OCI-LY7 (cell line): ENCODE measurements at regions not wholly inside any gene's neighbourhood (a gene's known extent, or its start where the extent isn't known, plus 50 kb on each side); places are given as distances from the start of the nearest gene placed in this dataset.

ENCODE experiments used
- BruUV-seq: library from RNA; stranded (reverse); fragments of 400-500 nt; replicated peaks from 2 replicates; lab custom pipeline; 2021; lab: Mats Ljungman, UMichigan
- CTCF ChIA-PET: fragments of 300-600 bp; sonication (Branson Sonifier 250); formaldehyde crosslinking; loops from one replicate; lab custom pipeline; 2022; ENCODE audit warnings: antibody characterized with exemption; ENCODE audit not compliant: unreplicated experiment; lab: Charles Lee
- POLR2A ChIA-PET: fragments of 300-600 bp; sonication (Branson Sonifier 250); formaldehyde crosslinking; loops from one replicate; lab custom pipeline; 2022; ENCODE audit warnings: antibody characterized with exemption; lab: Charles Lee
- DNase-seq: peaks from one replicate; pipeline ENCODE4 v3.0.0-alpha.2; 2015; ENCODE audit warnings: low spot score
- H2AFZ ChIP-seq: fragments of 200-600 bp; sonication (generic), shearing (Covaris generic); 2 replicates; pipeline ENCODE4 v1.6.1; 2014; ENCODE audit warnings: mild to moderate bottlenecking, antibody characterized with exemption, low read length, moderate library complexity
- H3K27ac ChIP-seq: fragments of 200-600 bp; sonication (generic); 2 replicates; pipeline ENCODE4 v1.5.1; 2014; ENCODE audit warnings: mixed run types, low read depth, mild to moderate bottlenecking, moderate library complexity, low read length, inconsistent platforms; ENCODE audit not compliant: poor library complexity, severe bottlenecking
- H3K36me3 ChIP-seq: fragments of 200-600 bp; sonication (generic); 2 replicates; pipeline ENCODE4 v1.6.1; 2014; ENCODE audit warnings: mild to moderate bottlenecking, antibody characterized with exemption, low read length, moderate library complexity, mixed read lengths; ENCODE audit not compliant: insufficient read depth
- H3K4me1 ChIP-seq: fragments of 200-600 bp; sonication (generic); 2 replicates; pipeline ENCODE4 v1.5.1; 2014; ENCODE audit warnings: mild to moderate bottlenecking, low read length; ENCODE audit not compliant: insufficient read depth, poor library complexity, severe bottlenecking
- H3K4me2 ChIP-seq: fragments of 200-600 bp; sonication (generic); 2 replicates; pipeline ENCODE4 v1.6.1; 2014; ENCODE audit warnings: mild to moderate bottlenecking, low read length
- H3K4me3 ChIP-seq: fragments of 200-600 bp; sonication (generic); 2 replicates; pipeline ENCODE4 v1.5.1; 2014; ENCODE audit warnings: mild to moderate bottlenecking, low read depth, low read length; ENCODE audit not compliant: poor library complexity, severe bottlenecking
- H3K79me2 ChIP-seq: fragments of 200-600 bp; sonication (generic); 2 replicates; pipeline ENCODE4 v1.6.1; 2016; ENCODE audit warnings: low read depth, mild to moderate bottlenecking, low read length, moderate library complexity, mixed read lengths; ENCODE audit not compliant: insufficient read depth
- H3K9me2 ChIP-seq: fragments of 200-600 bp; sonication (generic); 2 replicates; pipeline ENCODE4 v1.6.1; 2016; ENCODE audit warnings: mild to moderate bottlenecking, low read length, mixed read lengths; ENCODE audit not compliant: insufficient read depth
- H3K9me3 ChIP-seq: fragments of 200-600 bp; sonication (generic); 2 replicates; pipeline ENCODE4 v1.6.1; 2014; ENCODE audit warnings: mild to moderate bottlenecking, mixed run types, low read length, mixed read lengths
- H4K20me1 ChIP-seq: fragments of 200-600 bp; sonication (generic); 2 replicates; pipeline ENCODE4 v1.6.1; 2014; ENCODE audit warnings: mild to moderate bottlenecking, antibody characterized with exemption, low read length, moderate library complexity, mixed read lengths; ENCODE audit not compliant: insufficient read depth
- EZH2phosphoT487 ChIP-seq: fragments of 200-600 bp; sonication (generic); IDR thresholded peaks from 2 replicates; pipeline ENCODE4 v1.6.1; 2018; ENCODE audit warnings: low read depth, borderline replicate concordance, mild to moderate bottlenecking, mixed run types, antibody characterized with exemption, low read length, moderate library complexity, mixed read lengths
- intact Hi-C: fragments of 100-400 bp; cut with micrococcal nuclease; formaldehyde crosslinking; loops from one replicate; pipeline ENCODE4 v1.10.0; 2022; ENCODE audit not compliant: unreplicated experiment
- TF ChIP-seq, protein P1 (sequence below): fragments of 200-600 bp; sonication (generic); conservative IDR thresholded peaks from 2 replicates; pipeline ENCODE4 v1.5.1; 2014; ENCODE audit warnings: mild to moderate bottlenecking, antibody characterized with exemption, low read length, moderate library complexity, mixed read lengths

DNA sequence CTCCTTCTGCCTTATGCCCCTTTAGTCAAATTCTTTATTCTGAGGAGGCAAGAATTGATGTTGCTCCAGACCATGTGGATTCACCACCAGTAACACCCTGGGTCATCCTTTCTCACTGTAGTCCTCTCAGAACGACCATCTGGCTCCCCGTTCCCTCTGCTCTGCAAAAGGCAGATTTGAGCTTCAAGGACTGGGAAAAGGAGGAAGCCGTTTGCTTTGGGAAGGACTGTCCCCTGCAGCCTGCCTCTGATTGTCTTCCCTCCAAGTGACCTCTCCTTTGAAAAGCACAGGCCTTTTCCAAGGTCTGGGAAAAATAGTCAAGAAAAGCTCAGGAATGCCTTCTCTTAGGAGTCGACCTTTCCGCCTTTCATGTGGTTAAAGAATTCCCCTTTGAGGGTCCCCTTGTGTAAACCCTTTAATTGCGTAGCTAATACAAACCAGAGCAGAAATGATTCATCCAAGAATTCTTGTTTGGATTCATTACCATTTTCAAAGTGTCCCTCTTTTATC, 130.1 kb upstream of the COPS8 start:
- DNase-seq = no peak
- H2AFZ ChIP-seq = no peak overlapping the region
- no peaks in the 10 kb centered on the region for H3K79me2 ChIP-seq
- BruUV-seq = no TSS peak
- no peak for TF ChIP-seq EZH2phosphoT487
- TF ChIP-seq, protein P1, sequence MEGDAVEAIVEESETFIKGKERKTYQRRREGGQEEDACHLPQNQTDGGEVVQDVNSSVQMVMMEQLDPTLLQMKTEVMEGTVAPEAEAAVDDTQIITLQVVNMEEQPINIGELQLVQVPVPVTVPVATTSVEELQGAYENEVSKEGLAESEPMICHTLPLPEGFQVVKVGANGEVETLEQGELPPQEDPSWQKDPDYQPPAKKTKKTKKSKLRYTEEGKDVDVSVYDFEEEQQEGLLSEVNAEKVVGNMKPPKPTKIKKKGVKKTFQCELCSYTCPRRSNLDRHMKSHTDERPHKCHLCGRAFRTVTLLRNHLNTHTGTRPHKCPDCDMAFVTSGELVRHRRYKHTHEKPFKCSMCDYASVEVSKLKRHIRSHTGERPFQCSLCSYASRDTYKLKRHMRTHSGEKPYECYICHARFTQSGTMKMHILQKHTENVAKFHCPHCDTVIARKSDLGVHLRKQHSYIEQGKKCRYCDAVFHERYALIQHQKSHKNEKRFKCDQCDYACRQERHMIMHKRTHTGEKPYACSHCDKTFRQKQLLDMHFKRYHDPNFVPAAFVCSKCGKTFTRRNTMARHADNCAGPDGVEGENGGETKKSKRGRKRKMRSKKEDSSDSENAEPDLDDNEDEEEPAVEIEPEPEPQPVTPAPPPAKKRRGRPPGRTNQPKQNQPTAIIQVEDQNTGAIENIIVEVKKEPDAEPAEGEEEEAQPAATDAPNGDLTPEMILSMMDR = no peak
- no peak overlapping the region for H3K4me2 ChIP-seq
- intact Hi-C loops = no loop called here
- H4K20me1 ChIP-seq = no peaks in the 10 kb centered on the region
- H3K27ac ChIP-seq = no peak overlapping the region
- H3K4me1 ChIP-seq = no peaks in the 10 kb centered on the region
- 0 out of 2 replicates have a peak, but pooled peaks cover 4% of the 10 kb centered on the region for H3K9me3 ChIP-seq
- H3K9me2 ChIP-seq = no peaks in the 10 kb centered on the region
- H3K4me3 ChIP-seq = no peak overlapping the region
- ChIA-PET CTCF (no interaction called here), POLR2A (interaction anchor here (1.0 kb wide), 1 partner anchor 30 kb away, joined by 3 read pairs; no protein-coding TSS in a partner anchor)
- no peaks in the 10 kb centered on the region for H3K36me3 ChIP-seq

DNA sequence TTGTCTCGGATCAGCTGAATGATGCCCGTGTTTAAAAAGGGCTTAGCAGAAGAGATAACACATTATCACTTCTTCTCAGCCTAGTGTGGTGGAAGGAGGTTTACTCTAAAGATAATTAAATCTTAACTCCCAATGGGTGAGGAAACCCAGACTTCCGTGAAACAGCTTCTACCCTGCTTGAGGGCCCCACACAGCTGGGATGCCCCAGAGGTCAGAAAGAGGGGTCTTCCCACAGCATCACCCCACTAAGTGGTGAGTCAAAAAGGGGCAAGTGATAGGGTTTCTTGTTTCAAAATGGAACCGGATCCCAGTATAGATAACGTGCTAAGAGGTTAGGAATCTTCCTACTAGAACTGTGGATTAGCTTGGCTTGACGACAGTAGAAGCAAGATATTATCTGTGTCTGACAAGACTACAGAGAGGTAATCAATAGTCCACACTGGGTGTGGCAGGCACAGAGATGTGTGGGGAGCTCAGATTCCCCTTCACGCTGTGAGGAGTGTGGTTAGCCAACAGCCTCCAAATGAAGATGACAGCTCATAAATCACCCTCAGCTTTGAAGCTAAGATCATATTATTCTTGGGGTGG, 129.6 kb upstream of the COPS8 start:
- CTCF ChIA-PET = no interaction called here

More for the DNA sequence above, 129.6 kb upstream of the COPS8 start:
- TF ChIP-seq, protein P1 = no peak
- TF ChIP-seq EZH2phosphoT487 = no peak
- BruUV-seq = no TSS peak
- DNase-seq = no peak
- intact Hi-C loops = no loop called here
- Histone ChIP-seq H3K9me2 (no peaks in the 10 kb centered on the region), H3K4me3 (no peak overlapping the region), H2AFZ (no peak overlapping the region), H3K36me3 (no peaks in the 10 kb centered on the region), H3K4me1 (no peaks in the 10 kb centered on the region), H3K79me2 (no peaks in the 10 kb centered on the region), H3K9me3 (0 out of 2 replicates have a peak, but pooled peaks cover 4% of the 10 kb centered on the region), H3K27ac (no peak overlapping the region), H3K4me2 (no peak overlapping the region), H4K20me1 (no peaks in the 10 kb centered on the region)
- POLR2A ChIA-PET = interaction anchor here (1.0 kb wide), 1 partner anchor 30 kb away, joined by 3 read pairs; no protein-coding TSS in a partner anchor
